ENCODE measurements at regions not wholly inside any gene's neighbourhood (a gene's known extent, or its start where the extent isn't known, plus 50 kb on each side); places are given as distances from the start of the nearest gene placed in this dataset.
"Not testable (repeated sequence)": the region's sequence is repeated elsewhere in the genome, so short reads cannot be mapped to it uniquely, and the experiment has no call there.

GRCh38 chr11:98398508-98398907 is 622.2 kb upstream of the CNTN5 start:
- Histone ChIP-seq H2BK15ac (replicated peaks; ENCODE audit: low read depth) (no peak overlapping the region), H3K27ac (ENCODE audit: low read depth, low read length) (no peak overlapping the region), H3K9ac (ENCODE audit: low read length) (no peak overlapping the region), H3K79me1 (ENCODE audit: low read length) (no peaks in the 10 kb centered on the region), H3K4me2 (ENCODE audit: low read length) (no peak overlapping the region), H4K8ac (ENCODE audit: low read depth, low read length) (no peak overlapping the region), H4K5ac (ENCODE audit: low read length) (no peak overlapping the region), H3K23ac (ENCODE audit: low read length) (no peak overlapping the region), H3K18ac (ENCODE audit: low read length) (no peak overlapping the region), H3K4me1 (ENCODE audit: control insufficient read depth, low read depth, low read length) (no peaks in the 10 kb centered on the region), H3K56ac (ENCODE audit: low read length) (no peak overlapping the region), H3K4me3 (ENCODE audit: low read length) (no peak overlapping the region), H2AK5ac (ENCODE audit: low read length) (no peak overlapping the region), H2BK120ac (ENCODE audit: low read depth, low read length) (no peak overlapping the region), H3K79me2 (ENCODE audit: control insufficient read depth, insufficient read depth, low read length) (no peaks in the 10 kb centered on the region), H3K27me3 (ENCODE audit: insufficient read depth, low read length, poor library complexity) (no peaks in the 10 kb centered on the region), H3K36me3 (ENCODE audit: control insufficient read depth, insufficient read depth, low read length) (no peaks in the 10 kb centered on the region), H2BK5ac (ENCODE audit: low read length) (no peak overlapping the region), H3K4ac (ENCODE audit: low read depth, low read length) (no peak overlapping the region)
- DNase-seq, result no peak

DNA sequence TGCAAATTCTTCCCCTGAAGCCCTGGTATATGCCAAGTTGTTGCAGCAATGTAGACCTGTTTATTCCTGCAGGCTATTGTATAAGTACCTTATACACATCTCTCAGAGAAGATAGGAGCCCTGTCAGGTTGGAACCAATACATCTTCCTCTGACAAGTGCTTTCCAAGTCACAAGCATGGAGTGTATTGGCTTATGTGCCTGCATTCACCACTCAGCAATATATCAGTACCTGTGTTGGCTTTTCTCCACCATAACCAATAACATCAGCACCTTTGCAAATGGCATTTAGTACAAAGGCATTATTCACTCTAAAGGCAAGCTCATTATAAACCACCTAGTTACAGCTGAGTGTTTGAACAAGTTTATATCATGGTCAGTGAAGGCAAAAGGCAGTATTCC is 611.7 kb upstream of the CNTN5 start:
- H3K79me2 ChIP-seq (ENCODE audit: control insufficient read depth, insufficient read depth, low read length), result no peaks in the 10 kb centered on the region
- H4K5ac ChIP-seq (ENCODE audit: low read length), result no peak overlapping the region
- no peak overlapping the region for H2AK5ac ChIP-seq (ENCODE audit: low read length)
- H2BK15ac ChIP-seq (replicated peaks; ENCODE audit: low read depth), result no peak overlapping the region
- H3K4me2 ChIP-seq (ENCODE audit: low read length), result no peak overlapping the region
- no peak overlapping the region for H3K4me3 ChIP-seq (ENCODE audit: low read length)
- H3K27me3 ChIP-seq (ENCODE audit: insufficient read depth, low read length, poor library complexity), result no peaks in the 10 kb centered on the region
- H3K27ac ChIP-seq (ENCODE audit: low read depth, low read length), result no peak overlapping the region
- no peak overlapping the region for H3K18ac ChIP-seq (ENCODE audit: low read length)
- H3K4ac ChIP-seq (ENCODE audit: low read depth, low read length), result no peak overlapping the region
- no peak overlapping the region for H2BK5ac ChIP-seq (ENCODE audit: low read length)
- no peak overlapping the region for H3K9ac ChIP-seq (ENCODE audit: low read length)
- no peak overlapping the region for H2BK120ac ChIP-seq (ENCODE audit: low read depth, low read length)
- no peaks in the 10 kb centered on the region for H3K36me3 ChIP-seq (ENCODE audit: control insufficient read depth, insufficient read depth, low read length)
- no peak for DNase-seq
- no peak overlapping the region for H4K8ac ChIP-seq (ENCODE audit: low read depth, low read length)
- no peak overlapping the region for H3K23ac ChIP-seq (ENCODE audit: low read length)
- H3K4me1 ChIP-seq (ENCODE audit: control insufficient read depth, low read depth, low read length), result no peaks in the 10 kb centered on the region
- H3K56ac ChIP-seq (ENCODE audit: low read length), result no peak overlapping the region
- H3K79me1 ChIP-seq (ENCODE audit: low read length), result no peaks in the 10 kb centered on the region

DNA sequence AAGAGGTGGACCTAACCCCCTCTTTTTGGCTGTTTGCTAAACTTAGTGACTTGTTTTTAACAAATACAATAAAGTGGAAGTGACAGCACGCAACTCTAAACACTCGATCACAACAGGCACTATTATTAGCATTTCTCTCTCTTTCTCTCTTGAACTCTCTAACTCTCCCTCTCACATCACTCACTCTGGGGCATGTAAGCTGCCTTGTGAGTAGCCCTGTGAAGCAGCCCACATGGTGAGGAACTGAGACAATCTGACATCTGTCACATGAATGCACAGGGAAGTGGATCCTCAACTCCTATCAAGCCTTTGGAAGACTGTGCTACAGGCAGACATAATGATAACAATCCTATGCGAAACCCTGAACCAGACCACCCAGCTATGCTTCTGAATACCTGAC is 609.0 kb upstream of the CNTN5 start:
- H3K36me3 ChIP-seq (ENCODE audit: control insufficient read depth, insufficient read depth, low read length), result no peaks in the 10 kb centered on the region
- H3K79me1 ChIP-seq (ENCODE audit: low read length), result no peaks in the 10 kb centered on the region
- WGBS (ENCODE audit: extremely low coverage, insufficient coverage, low lambda C conversion rate), result no CpG with 5 or more reads among the region's 3 CpGs
- no peak overlapping the region for H2BK15ac ChIP-seq (replicated peaks; ENCODE audit: low read depth)
- H3K56ac ChIP-seq (ENCODE audit: low read length), result no peak overlapping the region
- no peak overlapping the region for H3K4me3 ChIP-seq (ENCODE audit: low read length)
- no peak overlapping the region for H2BK120ac ChIP-seq (ENCODE audit: low read depth, low read length)
- no peak overlapping the region for H3K18ac ChIP-seq (ENCODE audit: low read length)
- H4K5ac ChIP-seq (ENCODE audit: low read length), result no peak overlapping the region
- H3K27me3 ChIP-seq (ENCODE audit: insufficient read depth, low read length, poor library complexity), result no peaks in the 10 kb centered on the region
- H3K23ac ChIP-seq (ENCODE audit: low read length), result no peak overlapping the region
- H3K4me1 ChIP-seq (ENCODE audit: control insufficient read depth, low read depth, low read length), result no peaks in the 10 kb centered on the region
- H3K4ac ChIP-seq (ENCODE audit: low read depth, low read length), result no peak overlapping the region
- H4K8ac ChIP-seq (ENCODE audit: low read depth, low read length), result no peak overlapping the region
- H3K27ac ChIP-seq (ENCODE audit: low read depth, low read length), result no peak overlapping the region
- DNase-seq, result no peak
- H3K4me2 ChIP-seq (ENCODE audit: low read length), result no peak overlapping the region
- H2AK5ac ChIP-seq (ENCODE audit: low read length), result no peak overlapping the region
- no peaks in the 10 kb centered on the region for H3K79me2 ChIP-seq (ENCODE audit: control insufficient read depth, insufficient read depth, low read length)
- H2BK5ac ChIP-seq (ENCODE audit: low read length), result no peak overlapping the region
- H3K9ac ChIP-seq (ENCODE audit: low read length), result no peak overlapping the region

DNA sequence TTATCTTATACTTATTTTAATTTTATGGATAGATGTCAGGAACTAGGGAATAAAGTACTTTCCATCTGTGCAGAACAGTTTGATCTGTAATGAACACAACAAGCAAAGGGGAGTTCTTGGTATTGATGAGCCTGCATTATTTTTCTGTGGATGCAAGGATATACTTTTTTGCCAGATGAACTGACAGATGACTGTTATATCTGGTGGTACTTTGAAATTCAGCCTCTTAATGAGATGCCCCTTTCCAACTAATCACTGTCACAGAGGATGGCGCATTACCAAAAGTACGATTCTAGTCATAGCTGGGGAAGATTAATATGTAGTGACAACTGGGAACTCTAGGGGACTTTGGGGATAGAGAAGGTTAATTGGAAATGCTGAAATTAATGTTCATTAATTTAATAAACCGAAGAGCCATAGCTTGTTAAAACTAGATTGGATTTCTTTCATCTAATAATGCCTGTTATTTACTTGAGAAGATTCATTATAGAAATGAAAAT is 603.4 kb upstream of the CNTN5 start:
- Histone ChIP-seq H4K8ac (ENCODE audit: low read depth, low read length) (no peak overlapping the region), H2AK5ac (ENCODE audit: low read length) (no peak overlapping the region), H2BK120ac (ENCODE audit: low read depth, low read length) (no peak overlapping the region), H3K23ac (ENCODE audit: low read length) (no peak overlapping the region), H3K18ac (ENCODE audit: low read length) (no peak overlapping the region), H4K5ac (ENCODE audit: low read length) (no peak overlapping the region), H3K27me3 (ENCODE audit: insufficient read depth, low read length, poor library complexity) (no peaks in the 10 kb centered on the region), H3K4me3 (ENCODE audit: low read length) (no peak overlapping the region), H3K56ac (ENCODE audit: low read length) (no peak overlapping the region), H2BK5ac (ENCODE audit: low read length) (no peak overlapping the region), H3K4me2 (ENCODE audit: low read length) (no peak overlapping the region), H3K9ac (ENCODE audit: low read length) (no peak overlapping the region), H3K27ac (ENCODE audit: low read depth, low read length) (no peak overlapping the region), H3K36me3 (ENCODE audit: control insufficient read depth, insufficient read depth, low read length) (no peaks in the 10 kb centered on the region), H3K4ac (ENCODE audit: low read depth, low read length) (no peak overlapping the region), H2BK15ac (replicated peaks; ENCODE audit: low read depth) (no peak overlapping the region), H3K79me2 (ENCODE audit: control insufficient read depth, insufficient read depth, low read length) (no peaks in the 10 kb centered on the region), H3K79me1 (ENCODE audit: low read length) (no peaks in the 10 kb centered on the region), H3K4me1 (ENCODE audit: control insufficient read depth, low read depth, low read length) (no peaks in the 10 kb centered on the region)
- WGBS (ENCODE audit: extremely low coverage, insufficient coverage, low lambda C conversion rate), result no CpG with 5 or more reads among the region's 3 CpGs
- no peak for DNase-seq

DNA sequence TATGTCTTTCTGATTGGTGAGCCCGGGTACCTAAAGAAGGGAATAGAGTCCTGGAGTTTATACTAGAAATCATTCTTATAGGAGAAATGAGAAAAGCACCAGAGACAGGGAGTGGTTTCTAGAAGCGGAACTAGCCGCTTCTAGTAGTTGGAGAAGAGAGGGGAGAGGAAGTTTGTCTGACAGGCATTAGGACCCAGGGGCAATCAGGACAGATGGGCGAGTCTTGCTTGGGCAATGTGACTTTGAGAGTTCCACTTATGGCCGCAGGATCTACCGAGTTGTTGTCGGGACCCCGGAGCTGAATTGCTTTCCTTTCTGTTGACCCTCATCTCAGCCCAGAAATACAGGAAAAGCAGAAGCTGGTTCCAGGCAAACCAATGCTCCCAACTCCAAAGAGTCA is 596.8 kb upstream of the CNTN5 start:
- Histone ChIP-seq H3K27me3 (ENCODE audit: insufficient read depth, low read length, poor library complexity) (no peaks in the 10 kb centered on the region), H3K4me3 (ENCODE audit: low read length) (no peak overlapping the region), H3K9ac (ENCODE audit: low read length) (no peak overlapping the region), H3K4me1 (ENCODE audit: control insufficient read depth, low read depth, low read length) (no peaks in the 10 kb centered on the region), H3K27ac (ENCODE audit: low read depth, low read length) (no peak overlapping the region), H3K4ac (ENCODE audit: low read depth, low read length) (no peak overlapping the region), H3K23ac (ENCODE audit: low read length) (no peak overlapping the region), H2BK5ac (ENCODE audit: low read length) (no peak overlapping the region), H3K18ac (ENCODE audit: low read length) (no peak overlapping the region), H3K79me1 (ENCODE audit: low read length) (no peaks in the 10 kb centered on the region), H3K4me2 (ENCODE audit: low read length) (no peak overlapping the region), H3K79me2 (ENCODE audit: control insufficient read depth, insufficient read depth, low read length) (no peaks in the 10 kb centered on the region), H2BK15ac (replicated peaks; ENCODE audit: low read depth) (no peak overlapping the region), H4K5ac (ENCODE audit: low read length) (no peak overlapping the region), H3K56ac (ENCODE audit: low read length) (no peak overlapping the region), H3K36me3 (ENCODE audit: control insufficient read depth, insufficient read depth, low read length) (no peaks in the 10 kb centered on the region), H4K8ac (ENCODE audit: low read depth, low read length) (no peak overlapping the region), H2AK5ac (ENCODE audit: low read length) (no peak overlapping the region), H2BK120ac (ENCODE audit: low read depth, low read length) (no peak overlapping the region)
- no peak for DNase-seq
- WGBS (ENCODE audit: extremely low coverage, insufficient coverage, low lambda C conversion rate), result no CpG with 5 or more reads among the region's 8 CpGs

GRCh38 chr11:98424773-98425172 is 596.0 kb upstream of the CNTN5 start:
- not testable (repeated sequence) for H2BK120ac ChIP-seq (ENCODE audit: low read depth, low read length); H3K4me1 ChIP-seq (ENCODE audit: control insufficient read depth, low read depth, low read length); H3K9ac ChIP-seq (ENCODE audit: low read length); H2BK15ac ChIP-seq (replicated peaks; ENCODE audit: low read depth); H3K4me2 ChIP-seq (ENCODE audit: low read length); H3K27me3 ChIP-seq (ENCODE audit: insufficient read depth, low read length, poor library complexity); H3K56ac ChIP-seq (ENCODE audit: low read length); H3K23ac ChIP-seq (ENCODE audit: low read length); H3K79me1 ChIP-seq (ENCODE audit: low read length); H3K36me3 ChIP-seq (ENCODE audit: control insufficient read depth, insufficient read depth, low read length); H4K5ac ChIP-seq (ENCODE audit: low read length); H2AK5ac ChIP-seq (ENCODE audit: low read length); H3K18ac ChIP-seq (ENCODE audit: low read length); H3K27ac ChIP-seq (ENCODE audit: low read depth, low read length); H3K79me2 ChIP-seq (ENCODE audit: control insufficient read depth, insufficient read depth, low read length); H3K4me3 ChIP-seq (ENCODE audit: low read length); DNase-seq; H4K8ac ChIP-seq (ENCODE audit: low read depth, low read length); H2BK5ac ChIP-seq (ENCODE audit: low read length); H3K4ac ChIP-seq (ENCODE audit: low read depth, low read length)
- no CpG with 5 or more reads among the region's 3 CpGs for WGBS (ENCODE audit: extremely low coverage, insufficient coverage, low lambda C conversion rate)

All from mesendoderm (in vitro differentiated cells).